ENCODE measurements at regions not wholly inside any gene's neighbourhood (a gene's known extent, or its start where the extent isn't known, plus 50 kb on each side); places are given as distances from the start of the nearest gene placed in this dataset.
A peak's percentile ranks its signal among the peaks of the same experiment; 100 is the strongest.

DNA sequence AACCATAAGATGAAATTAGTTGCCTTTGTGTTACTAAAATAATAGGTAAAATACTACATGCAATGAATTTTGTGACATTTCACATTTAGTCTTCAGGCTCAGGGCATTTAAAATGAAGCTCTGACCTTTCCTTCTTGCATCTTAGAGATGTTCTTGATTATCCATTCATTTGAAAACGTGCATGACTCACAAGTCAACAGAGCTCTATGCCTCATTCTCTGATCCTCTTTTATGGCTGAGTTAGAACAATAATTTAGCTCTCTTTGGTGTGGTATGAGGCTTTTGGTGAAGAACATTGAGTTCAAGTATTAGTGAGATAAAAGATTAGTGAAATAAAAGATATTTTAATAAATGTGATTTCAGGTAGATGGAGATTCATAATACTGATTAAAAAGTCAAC is 66.5 kb downstream of the TIGD2 start:
- peak overlapping the region; percentile 59; the same call in 1 of the 2 replicates for H2AFZ ChIP-seq
- no peaks in the 10 kb centered on the region; the same call in 1 of the 2 replicates for H3K4me1 ChIP-seq (ENCODE audit: insufficient read depth)
- DNase-seq (ENCODE audit: low spot score) (no peak), ATAC-seq (no peak)
- no peaks in the 10 kb centered on the region for H3F3A ChIP-seq (replicated peaks; ENCODE audit: low read depth)
- H3K4me3 ChIP-seq = no peak overlapping the region
- H3K27me3 Mint-ChIP-seq (ENCODE audit: insufficient read depth, low read depth, poor library complexity) = peaks cover 4% of the 10 kb centered on the region
- no peaks in the 10 kb centered on the region for H4K20me1 ChIP-seq (replicated peaks; ENCODE audit: insufficient read depth)
- H3K36me3 ChIP-seq (ENCODE audit: insufficient read depth) = no peaks in the 10 kb centered on the region
- H3K27ac ChIP-seq (ENCODE audit: low read depth) = no peak overlapping the region
- H3K27me3 ChIP-seq (ENCODE audit: insufficient read depth) = no peaks in the 10 kb centered on the region
- no peaks in the 10 kb centered on the region for H3K36me3 Mint-ChIP-seq (ENCODE audit: low read depth)
- H3K79me2 ChIP-seq (replicated peaks; ENCODE audit: insufficient read depth) = no peaks in the 10 kb centered on the region
- TF ChIP-seq, protein P1, sequence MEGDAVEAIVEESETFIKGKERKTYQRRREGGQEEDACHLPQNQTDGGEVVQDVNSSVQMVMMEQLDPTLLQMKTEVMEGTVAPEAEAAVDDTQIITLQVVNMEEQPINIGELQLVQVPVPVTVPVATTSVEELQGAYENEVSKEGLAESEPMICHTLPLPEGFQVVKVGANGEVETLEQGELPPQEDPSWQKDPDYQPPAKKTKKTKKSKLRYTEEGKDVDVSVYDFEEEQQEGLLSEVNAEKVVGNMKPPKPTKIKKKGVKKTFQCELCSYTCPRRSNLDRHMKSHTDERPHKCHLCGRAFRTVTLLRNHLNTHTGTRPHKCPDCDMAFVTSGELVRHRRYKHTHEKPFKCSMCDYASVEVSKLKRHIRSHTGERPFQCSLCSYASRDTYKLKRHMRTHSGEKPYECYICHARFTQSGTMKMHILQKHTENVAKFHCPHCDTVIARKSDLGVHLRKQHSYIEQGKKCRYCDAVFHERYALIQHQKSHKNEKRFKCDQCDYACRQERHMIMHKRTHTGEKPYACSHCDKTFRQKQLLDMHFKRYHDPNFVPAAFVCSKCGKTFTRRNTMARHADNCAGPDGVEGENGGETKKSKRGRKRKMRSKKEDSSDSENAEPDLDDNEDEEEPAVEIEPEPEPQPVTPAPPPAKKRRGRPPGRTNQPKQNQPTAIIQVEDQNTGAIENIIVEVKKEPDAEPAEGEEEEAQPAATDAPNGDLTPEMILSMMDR (conservative IDR thresholded peaks at IDR 0.05; ENCODE audit: low read depth in 2 of 2) = no peak
- no peak for TF ChIP-seq STAT1 (IDR thresholded peaks at IDR 0.05; ENCODE audit: unreplicated experiment)
- TF ChIP-seq, protein P2, sequence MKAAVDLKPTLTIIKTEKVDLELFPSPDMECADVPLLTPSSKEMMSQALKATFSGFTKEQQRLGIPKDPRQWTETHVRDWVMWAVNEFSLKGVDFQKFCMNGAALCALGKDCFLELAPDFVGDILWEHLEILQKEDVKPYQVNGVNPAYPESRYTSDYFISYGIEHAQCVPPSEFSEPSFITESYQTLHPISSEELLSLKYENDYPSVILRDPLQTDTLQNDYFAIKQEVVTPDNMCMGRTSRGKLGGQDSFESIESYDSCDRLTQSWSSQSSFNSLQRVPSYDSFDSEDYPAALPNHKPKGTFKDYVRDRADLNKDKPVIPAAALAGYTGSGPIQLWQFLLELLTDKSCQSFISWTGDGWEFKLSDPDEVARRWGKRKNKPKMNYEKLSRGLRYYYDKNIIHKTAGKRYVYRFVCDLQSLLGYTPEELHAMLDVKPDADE (IDR thresholded peaks at IDR 0.05) = no peak
- H3K9me2 ChIP-seq (ENCODE audit: insufficient read depth) = no peaks in the 10 kb centered on the region
- H3K4me2 ChIP-seq = no peak overlapping the region
- H3K27ac Mint-ChIP-seq = no peak overlapping the region
- peaks cover 4% of the 10 kb centered on the region; the same call in 1 of the 3 replicates for H3K4me1 Mint-ChIP-seq
- no peaks in the 10 kb centered on the region for H3K9me3 Mint-ChIP-seq
- H3K4me3 Mint-ChIP-seq = no peak overlapping the region

DNA sequence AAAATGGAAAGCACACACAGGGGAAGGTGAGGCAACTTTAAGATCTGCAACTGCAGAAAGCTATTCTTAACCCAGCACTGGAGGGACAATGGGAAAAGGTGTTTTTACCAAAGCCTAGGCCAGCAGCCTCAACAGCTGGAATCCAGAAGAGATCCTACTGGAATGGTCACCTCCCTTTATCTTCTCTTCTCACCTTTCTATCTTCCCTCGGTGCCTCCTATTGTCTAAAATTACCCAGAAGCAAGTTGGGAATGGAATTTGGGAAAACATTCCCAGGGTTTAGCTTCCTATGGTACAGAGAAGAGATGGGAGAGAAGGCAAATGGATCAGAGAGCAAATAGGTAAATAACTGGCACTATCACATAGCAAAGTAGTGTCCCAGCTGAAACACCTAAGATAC is 73.1 kb downstream of the TIGD2 start:
- Histone ChIP-seq H3K9me2 (ENCODE audit: insufficient read depth) (no peaks in the 10 kb centered on the region; the same call in 1 of the 2 replicates), H3K4me3 (no peak overlapping the region), H3K36me3 (ENCODE audit: insufficient read depth) (no peaks in the 10 kb centered on the region), H3K4me2 (no peak overlapping the region), H3K27me3 (ENCODE audit: insufficient read depth) (no peaks in the 10 kb centered on the region), H4K20me1 (replicated peaks; ENCODE audit: insufficient read depth) (no peaks in the 10 kb centered on the region), H3K27ac (ENCODE audit: low read depth) (no peak overlapping the region), H3K79me2 (replicated peaks; ENCODE audit: insufficient read depth) (no peaks in the 10 kb centered on the region), H3K4me1 (ENCODE audit: insufficient read depth) (no peaks in the 10 kb centered on the region), H3F3A (replicated peaks; ENCODE audit: low read depth) (no peaks in the 10 kb centered on the region), H2AFZ (no peak overlapping the region)
- Mint-ChIP-seq H3K36me3 (ENCODE audit: low read depth) (no peaks in the 10 kb centered on the region), H3K9me3 (no peaks in the 10 kb centered on the region), H3K4me3 (no peak overlapping the region), H3K4me1 (no peaks in the 10 kb centered on the region), H3K27me3 (ENCODE audit: insufficient read depth, low read depth, poor library complexity) (peaks cover 4% of the 10 kb centered on the region), H3K27ac (no peak overlapping the region)
- DNase-seq (ENCODE audit: low spot score) (peak; percentile 7), ATAC-seq (no peak)
- TF ChIP-seq, protein P1 (conservative IDR thresholded peaks at IDR 0.05; ENCODE audit: low read depth in 2 of 2) = no peak
- TF ChIP-seq, protein P3, sequence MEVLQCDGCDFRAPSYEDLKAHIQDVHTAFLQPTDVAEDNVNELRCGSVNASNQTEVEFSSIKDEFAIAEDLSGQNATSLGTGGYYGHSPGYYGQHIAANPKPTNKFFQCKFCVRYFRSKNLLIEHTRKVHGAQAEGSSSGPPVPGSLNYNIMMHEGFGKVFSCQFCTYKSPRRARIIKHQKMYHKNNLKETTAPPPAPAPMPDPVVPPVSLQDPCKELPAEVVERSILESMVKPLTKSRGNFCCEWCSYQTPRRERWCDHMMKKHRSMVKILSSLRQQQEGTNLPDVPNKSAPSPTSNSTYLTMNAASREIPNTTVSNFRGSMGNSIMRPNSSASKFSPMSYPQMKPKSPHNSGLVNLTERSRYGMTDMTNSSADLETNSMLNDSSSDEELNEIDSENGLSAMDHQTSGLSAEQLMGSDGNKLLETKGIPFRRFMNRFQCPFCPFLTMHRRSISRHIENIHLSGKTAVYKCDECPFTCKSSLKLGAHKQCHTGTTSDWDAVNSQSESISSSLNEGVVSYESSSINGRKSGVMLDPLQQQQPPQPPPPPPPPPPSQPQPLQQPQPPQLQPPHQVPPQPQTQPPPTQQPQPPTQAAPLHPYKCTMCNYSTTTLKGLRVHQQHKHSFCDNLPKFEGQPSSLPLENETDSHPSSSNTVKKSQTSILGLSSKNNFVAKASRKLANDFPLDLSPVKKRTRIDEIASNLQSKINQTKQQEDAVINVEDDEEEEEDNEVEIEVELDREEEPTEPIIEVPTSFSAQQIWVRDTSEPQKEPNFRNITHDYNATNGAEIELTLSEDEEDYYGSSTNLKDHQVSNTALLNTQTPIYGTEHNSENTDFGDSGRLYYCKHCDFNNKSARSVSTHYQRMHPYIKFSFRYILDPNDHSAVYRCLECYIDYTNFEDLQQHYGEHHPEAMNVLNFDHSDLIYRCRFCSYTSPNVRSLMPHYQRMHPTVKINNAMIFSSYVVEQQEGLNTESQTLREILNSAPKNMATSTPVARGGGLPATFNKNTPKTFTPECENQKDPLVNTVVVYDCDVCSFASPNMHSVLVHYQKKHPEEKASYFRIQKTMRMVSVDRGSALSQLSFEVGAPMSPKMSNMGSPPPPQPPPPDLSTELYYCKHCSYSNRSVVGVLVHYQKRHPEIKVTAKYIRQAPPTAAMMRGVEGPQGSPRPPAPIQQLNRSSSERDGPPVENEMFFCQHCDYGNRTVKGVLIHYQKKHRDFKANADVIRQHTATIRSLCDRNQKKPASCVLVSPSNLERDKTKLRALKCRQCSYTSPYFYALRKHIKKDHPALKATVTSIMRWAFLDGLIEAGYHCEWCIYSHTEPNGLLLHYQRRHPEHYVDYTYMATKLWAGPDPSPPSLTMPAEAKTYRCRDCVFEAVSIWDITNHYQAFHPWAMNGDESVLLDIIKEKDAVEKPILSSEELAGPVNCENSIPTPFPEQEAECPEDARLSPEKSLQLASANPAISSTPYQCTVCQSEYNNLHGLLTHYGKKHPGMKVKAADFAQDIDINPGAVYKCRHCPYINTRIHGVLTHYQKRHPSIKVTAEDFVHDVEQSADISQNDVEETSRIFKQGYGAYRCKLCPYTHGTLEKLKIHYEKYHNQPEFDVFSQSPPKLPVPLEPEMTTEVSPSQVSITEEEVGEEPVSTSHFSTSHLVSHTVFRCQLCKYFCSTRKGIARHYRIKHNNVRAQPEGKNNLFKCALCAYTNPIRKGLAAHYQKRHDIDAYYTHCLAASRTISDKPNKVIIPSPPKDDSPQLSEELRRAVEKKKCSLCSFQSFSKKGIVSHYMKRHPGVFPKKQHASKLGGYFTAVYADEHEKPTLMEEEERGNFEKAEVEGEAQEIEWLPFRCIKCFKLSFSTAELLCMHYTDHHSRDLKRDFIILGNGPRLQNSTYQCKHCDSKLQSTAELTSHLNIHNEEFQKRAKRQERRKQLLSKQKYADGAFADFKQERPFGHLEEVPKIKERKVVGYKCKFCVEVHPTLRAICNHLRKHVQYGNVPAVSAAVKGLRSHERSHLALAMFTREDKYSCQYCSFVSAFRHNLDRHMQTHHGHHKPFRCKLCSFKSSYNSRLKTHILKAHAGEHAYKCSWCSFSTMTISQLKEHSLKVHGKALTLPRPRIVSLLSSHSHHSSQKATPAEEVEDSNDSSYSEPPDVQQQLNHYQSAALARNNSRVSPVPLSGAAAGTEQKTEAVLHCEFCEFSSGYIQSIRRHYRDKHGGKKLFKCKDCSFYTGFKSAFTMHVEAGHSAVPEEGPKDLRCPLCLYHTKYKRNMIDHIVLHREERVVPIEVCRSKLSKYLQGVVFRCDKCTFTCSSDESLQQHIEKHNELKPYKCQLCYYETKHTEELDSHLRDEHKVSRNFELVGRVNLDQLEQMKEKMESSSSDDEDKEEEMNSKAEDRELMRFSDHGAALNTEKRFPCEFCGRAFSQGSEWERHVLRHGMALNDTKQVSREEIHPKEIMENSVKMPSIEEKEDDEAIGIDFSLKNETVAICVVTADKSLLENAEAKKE (CRISPR knock-in tag; IDR thresholded peaks at IDR 0.05) = 0 out of 2 replicates have a peak, but pooled peaks have one; percentile 62

All from GM23338 (cell line).